GM18861 (cell line): ENCODE measurements at regions not wholly inside any gene's neighbourhood (a gene's known extent, or its start where the extent isn't known, plus 50 kb on each side); places are given as distances from the start of the nearest gene placed in this dataset.
"Not testable (repeated sequence)": the region's sequence is repeated elsewhere in the genome, so short reads cannot be mapped to it uniquely, and the experiment has no call there.

Source experiments
- ATAC-seq: cut with Tn5 transposase; IDR thresholded peaks from one replicate; pipeline ENCODE4 v1.9.1; 2021; ENCODE audit not compliant: unreplicated experiment

DNA sequence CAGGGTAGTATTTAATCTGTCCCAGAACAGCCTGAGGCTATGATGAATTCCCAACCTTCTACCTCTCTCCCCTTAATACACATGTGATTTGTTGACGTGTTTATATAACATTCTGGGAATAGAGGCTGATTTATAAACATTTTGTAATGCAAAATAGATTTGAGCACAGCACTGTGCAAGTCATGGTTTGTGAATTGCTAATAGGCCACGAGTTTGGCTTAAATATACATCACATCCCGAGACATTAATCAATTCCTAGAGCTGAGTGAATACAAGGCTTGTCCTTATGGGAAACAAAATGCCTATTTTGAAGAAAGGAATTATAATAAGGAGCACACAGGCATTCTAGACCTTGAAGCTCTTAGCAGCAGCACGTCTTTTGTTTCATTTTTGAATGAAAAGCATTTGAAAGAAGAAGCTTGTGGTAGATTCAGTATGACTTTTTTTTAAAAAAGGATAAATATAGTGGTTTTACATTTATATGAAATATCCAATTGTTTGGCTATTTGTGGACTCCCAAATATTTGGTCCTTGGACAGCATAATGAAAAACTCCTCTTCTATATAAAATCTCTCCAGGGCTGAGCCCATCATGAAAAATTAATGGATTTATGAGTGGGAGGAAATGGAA is 116.4 kb downstream of the SLC17A6 start:
- ATAC-seq: no peak

DNA sequence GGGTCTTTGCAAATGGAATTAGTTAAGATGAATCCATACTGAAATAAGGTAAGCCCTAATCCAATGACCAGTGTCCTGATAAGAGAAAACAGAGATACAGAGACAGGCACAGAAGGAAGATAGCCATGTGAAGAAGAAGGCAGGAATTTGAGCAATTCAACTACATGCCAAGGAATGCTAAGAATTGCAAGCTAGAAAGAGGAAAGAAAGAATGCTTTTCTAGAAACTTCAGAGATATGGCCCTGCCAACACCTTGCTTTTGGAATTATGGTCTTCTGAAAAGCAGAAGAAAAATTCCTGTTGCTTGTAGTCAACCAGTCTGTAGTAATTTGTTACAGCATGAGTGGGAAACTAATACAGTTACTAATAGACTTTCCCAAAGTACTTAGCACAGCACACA is 111.3 kb downstream of the SLC17A6 start:
- no peak for ATAC-seq

DNA sequence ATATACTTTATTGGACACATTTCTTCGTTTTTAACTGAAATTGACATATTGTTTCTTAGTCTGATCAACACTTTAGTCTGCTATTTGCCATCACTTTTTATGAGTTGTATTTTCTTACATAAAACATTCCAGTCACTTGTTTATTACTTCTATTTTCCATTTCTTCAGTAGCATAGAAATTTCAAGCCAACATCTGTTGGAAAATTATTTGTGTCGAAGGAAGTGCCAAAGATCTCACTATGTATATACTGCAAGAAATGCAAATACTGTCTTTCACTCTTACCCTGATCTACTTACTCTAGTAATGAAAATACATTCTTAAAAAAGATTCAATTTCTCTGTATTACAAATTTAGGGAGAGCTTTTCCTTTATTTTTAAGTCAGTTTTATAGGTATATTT is 105.9 kb downstream of the SLC17A6 start:
- ATAC-seq: no peak

DNA sequence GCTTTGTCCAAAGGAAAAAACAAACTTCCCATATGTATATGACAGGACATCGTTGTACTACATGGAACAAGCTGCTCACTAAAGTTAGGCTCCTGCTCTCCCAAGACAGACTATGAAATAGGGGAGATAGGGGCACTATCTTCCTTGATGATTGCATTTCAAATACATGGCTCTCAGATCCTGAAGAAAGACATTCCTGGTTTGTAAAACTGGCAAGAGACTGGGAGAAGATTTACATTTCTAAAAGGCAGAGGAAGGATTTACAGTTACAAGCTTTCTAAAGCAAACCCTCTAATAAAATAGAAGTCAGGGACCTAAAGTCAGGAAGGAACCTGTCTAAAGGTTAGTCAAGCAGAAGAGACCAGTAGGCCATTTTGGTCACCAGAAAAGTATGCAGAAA is 103.7 kb downstream of the SLC17A6 start:
- ATAC-seq: no peak

DNA sequence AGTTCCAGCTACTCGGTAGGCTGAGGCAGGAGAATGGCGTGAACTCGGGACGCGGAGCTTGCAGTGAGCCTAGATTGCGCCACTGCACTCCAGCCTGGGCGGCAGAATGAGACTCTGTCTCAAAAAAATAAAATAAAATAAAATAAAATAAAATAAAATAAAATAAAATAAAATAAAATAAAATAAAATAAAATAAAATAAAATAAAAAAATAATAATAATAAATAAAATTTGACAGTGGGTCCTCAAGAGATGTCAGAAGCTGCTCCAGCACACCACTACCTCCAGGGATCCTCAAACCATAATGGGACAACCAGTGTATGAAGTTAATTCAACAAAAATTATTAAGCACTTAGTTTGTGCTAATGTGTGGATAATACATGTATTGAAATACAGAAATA is 97.4 kb downstream of the SLC17A6 start:
- not testable (repeated sequence) for ATAC-seq

DNA sequence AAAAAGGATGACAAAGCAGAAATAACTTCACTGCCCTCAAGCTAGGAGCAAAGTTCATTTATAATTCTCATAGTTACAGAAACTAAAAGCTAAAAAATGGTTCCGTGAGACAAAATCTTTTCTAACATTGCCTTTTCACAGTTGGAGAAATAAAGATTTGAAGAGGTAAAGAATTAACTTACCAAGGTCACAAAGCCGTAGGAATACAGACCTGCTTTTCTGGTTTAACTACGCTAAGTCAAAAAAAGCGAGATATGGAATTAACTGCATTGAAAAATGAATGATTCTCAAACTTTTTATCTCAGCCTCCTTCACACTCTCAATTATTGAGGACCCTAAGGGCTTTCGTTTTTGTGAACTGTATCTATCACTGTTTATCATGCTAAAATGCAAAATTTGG is 95.3 kb downstream of the SLC17A6 start:
- ATAC-seq: no peak

DNA sequence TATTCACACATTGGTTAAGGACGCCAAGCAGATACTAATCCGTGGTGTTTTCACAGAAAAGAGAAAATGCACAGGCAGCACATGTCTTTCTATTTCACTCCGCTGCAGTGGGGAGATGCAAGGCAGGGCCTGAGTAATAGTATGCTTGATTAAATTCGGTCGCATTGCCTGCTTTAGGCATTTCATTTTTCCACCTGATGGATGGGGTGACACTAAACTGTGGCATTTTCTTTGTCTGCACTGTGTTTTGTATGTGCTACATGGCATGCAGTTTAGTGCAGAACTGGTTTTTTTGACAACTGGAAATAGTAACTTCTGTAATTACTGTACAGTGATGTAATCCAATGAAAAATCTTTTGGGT is 94.9 kb downstream of the SLC17A6 start:
- ATAC-seq: no peak

DNA sequence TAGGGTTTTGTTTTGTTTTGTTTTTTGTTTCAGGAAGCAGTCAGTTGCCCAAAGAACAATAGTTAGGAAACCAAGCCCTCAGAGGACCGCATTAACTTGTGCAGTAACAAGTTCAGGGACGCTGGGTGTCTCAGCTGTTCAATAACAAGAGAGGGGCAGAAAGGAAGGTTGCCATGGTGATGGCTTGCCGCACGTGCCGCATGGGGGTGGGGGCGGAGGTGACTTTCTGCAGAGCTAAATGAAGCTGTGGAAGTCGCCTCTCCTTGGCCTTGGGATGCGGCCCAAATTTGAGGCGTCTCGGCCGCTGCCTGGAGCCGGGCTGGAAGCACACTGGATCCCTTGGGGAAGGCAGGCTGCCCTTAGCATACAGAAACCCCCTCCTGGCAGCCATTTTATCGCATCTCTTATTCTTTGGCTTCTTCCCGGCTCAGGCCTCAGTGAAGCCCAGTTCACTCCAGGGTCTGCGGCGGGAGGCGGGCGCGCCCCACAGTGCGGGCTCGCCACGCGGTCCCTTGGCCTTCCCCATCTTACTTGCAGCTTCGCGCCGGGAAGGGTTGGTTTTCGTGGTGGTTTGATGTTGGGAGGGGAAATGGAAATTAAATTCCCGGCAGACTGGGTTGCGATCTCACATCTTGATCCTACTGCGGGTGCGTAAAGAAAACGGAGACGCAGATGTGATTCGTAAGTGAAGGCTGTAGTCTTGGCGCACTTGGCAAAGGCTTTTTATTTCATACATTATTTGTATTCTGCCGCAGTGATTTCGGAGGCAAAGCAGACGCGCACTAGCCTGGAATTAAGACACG is 94.3 kb downstream of the SLC17A6 start:
- no peak for ATAC-seq

DNA sequence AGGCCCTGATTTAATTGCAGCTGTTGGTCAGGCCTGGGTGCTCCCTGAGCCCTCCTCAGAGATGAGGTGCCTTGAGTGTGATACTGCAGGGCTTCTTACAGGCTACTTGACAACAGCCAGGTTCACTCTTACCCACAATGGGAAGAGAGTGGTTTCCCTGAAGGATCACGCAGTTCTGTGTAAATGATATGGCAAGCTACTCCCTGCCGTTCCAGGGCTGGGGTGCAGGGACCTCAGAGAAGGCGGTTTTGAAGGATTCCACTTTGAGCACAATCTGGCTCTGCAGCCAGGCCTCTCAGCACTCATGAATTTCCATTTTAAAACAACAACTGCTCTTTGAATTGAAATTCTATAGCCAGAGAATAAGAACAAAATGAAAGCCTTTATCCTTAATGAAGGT is 92.9 kb downstream of the SLC17A6 start:
- ATAC-seq: no peak

DNA sequence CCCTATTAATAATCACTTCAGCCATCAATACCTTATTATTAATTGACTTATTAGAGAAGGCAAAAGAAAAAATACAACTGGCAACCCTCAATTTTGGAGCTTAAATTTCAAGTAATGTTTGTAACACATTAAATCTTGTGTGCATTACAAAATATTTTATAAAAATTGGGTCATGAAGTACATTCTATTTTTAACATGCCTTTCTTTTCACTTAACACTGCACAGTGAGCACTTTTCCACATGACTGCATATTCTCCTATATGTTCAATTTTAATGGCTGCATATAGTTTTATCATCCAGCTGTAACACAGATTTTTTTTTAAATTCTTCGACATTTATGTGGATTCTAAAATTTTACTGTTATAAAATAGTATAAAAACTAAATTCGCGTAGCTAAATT is 92.5 kb downstream of the SLC17A6 start:
- ATAC-seq: no peak

DNA sequence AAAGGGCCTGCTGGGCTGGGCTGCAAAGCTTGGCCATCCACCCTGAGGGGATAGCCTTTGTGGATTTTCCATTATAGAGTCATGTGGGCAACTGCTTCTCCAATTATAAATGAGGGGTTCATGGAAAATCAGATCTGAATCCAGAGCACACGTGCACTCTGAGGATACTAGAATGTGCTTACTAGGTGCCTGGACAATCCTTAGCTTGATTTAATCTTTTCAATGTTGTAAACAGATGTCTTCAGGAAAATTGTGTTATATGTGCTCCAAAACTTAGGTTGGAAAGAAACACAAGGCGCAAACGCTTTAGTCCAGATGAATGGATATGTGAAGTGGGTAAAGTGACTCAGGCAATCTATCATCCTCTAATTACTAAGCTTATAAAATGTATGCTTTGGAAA is 92.0 kb downstream of the SLC17A6 start:
- no peak for ATAC-seq
